Psoas muscle (tissue), 7 donors: ENCODE measurements at regions not wholly inside any gene's neighbourhood (a gene's known extent, or its start where the extent isn't known, plus 50 kb on each side); places are given as distances from the start of the nearest gene placed in this dataset.

Source experiments
- ATAC-seq, 4 donors: fragments of 200-7000 bp; cut with Tn5 transposase; one replicate each; pipeline ENCODE4 v1.9.1; 2020; ENCODE audit warnings: moderate library complexity in 3 of 4, mild to moderate bottlenecking in 2 of 4
- DNase-seq, 2 donors: peaks; one replicate each; pipeline ENCODE4 v3.0.0-alpha.2; 2020
- H3K27ac ChIP-seq: fragments of 200-600 bp; one replicate; pipeline ENCODE4 v1.8.0; 2022
- H3K27me3 ChIP-seq, 3 donors: fragments of 200-600 bp in 1 of 3; one replicate each; pipeline versions ENCODE4 v1.6.1 to v1.8.0; 2013 to 2022; ENCODE audit warnings: low read length in 2 of 3, mild to moderate bottlenecking in 2 of 3, moderate library complexity in 1 of 3; ENCODE audit not compliant: insufficient read depth in 3 of 3
- H3K36me3 ChIP-seq, 2 donors: fragments of 200-600 bp in 1 of 2; one replicate each; pipeline versions ENCODE4 v1.6.1 to v1.8.0; 2013 to 2022; ENCODE audit warnings: low read depth in 1 of 2, mild to moderate bottlenecking in 1 of 2, moderate library complexity in 1 of 2; ENCODE audit not compliant: insufficient read depth in 1 of 2
- H3K4me1 ChIP-seq: fragments of 200-600 bp; one replicate; pipeline ENCODE4 v1.8.0; 2022
- H3K4me3 ChIP-seq: fragments of 200-600 bp; one replicate; pipeline ENCODE4 v1.8.0; 2022; ENCODE audit warnings: mild to moderate bottlenecking
- H3K9me3 ChIP-seq: fragments of 200-600 bp; one replicate; pipeline ENCODE4 v1.8.0; 2022
- WGBS, 3 donors: extraction: QIAGEN DNeasy Blood & Tissue Kit; methylation state at CpG; one replicate each; pipeline versions ENCODE4 v1.1.6 to v1.1.7; 2013; 5-methylcytosine and 5-hydroxymethylcytosine counted together
- intact Hi-C, 2 donors: fragments of 100-400 bp; cut with DNase I; formaldehyde crosslinking; loops; one replicate each; pipeline versions ENCODE4 v1.11.0 to v1.14.2; 2022
- TF ChIP-seq, protein P1 (sequence below): fragments of 200-600 bp; IDR thresholded peaks from one replicate; pipeline ENCODE4 v1.8.0; 2022; ENCODE audit warnings: antibody characterized with exemption
- donor health status: healthy with polysubstance abuse.
- donor health status: DM: no; HTN: no; CAD: no; lungs with moderate emphysema.
- donor health status: Bipolar disorder and iron deficiency.
- donor health status: healthy.
- donor health status: DM: yes; HTN: yes; CAD: no.
- donor health status: DM: no; HTN: no; CAD: no.
- donor health status: DM: yes; HTN: yes; CAD: no.

GRCh38 chr4:119690871-119691270, 62.3 kb upstream of the PDE5A start:
- Histone ChIP-seq H3K27ac (no peak overlapping the region), H3K27me3 (no peaks in the 10 kb centered on the region), H3K4me1 (no peaks in the 10 kb centered on the region), H3K4me3 (no peak overlapping the region), H3K9me3 (peaks cover 5% of the 10 kb centered on the region), H3K36me3 (no peaks in the 10 kb centered on the region)
- TF ChIP-seq, protein P1, sequence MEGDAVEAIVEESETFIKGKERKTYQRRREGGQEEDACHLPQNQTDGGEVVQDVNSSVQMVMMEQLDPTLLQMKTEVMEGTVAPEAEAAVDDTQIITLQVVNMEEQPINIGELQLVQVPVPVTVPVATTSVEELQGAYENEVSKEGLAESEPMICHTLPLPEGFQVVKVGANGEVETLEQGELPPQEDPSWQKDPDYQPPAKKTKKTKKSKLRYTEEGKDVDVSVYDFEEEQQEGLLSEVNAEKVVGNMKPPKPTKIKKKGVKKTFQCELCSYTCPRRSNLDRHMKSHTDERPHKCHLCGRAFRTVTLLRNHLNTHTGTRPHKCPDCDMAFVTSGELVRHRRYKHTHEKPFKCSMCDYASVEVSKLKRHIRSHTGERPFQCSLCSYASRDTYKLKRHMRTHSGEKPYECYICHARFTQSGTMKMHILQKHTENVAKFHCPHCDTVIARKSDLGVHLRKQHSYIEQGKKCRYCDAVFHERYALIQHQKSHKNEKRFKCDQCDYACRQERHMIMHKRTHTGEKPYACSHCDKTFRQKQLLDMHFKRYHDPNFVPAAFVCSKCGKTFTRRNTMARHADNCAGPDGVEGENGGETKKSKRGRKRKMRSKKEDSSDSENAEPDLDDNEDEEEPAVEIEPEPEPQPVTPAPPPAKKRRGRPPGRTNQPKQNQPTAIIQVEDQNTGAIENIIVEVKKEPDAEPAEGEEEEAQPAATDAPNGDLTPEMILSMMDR: no peak
- no peak for ATAC-seq
- DNase-seq: no peak
- 85 to 86% (median 86%) methylated on average over 1 of the region's 1 CpG for WGBS, 3 donors
- intact Hi-C loops: loop anchor here (5.0 to 10.0 kb wide), 2 partner anchors 94 to 361 kb away; no protein-coding TSS in a partner anchor

GRCh38 chr4:119688446-119688845, 59.8 kb upstream of the PDE5A start:
- H3K27ac ChIP-seq: no peak overlapping the region
- H3K36me3 ChIP-seq: no peaks in the 10 kb centered on the region
- no peak overlapping the region for H3K4me3 ChIP-seq
- intact Hi-C loops: no loop called here
- TF ChIP-seq, protein P1: no peak
- 65 to 88% (median 72%) methylated on average over 1 of the region's 1 CpG for WGBS, 3 donors
- peaks cover 5% of the 10 kb centered on the region for H3K9me3 ChIP-seq
- H3K27me3 ChIP-seq: no peaks in the 10 kb centered on the region
- H3K4me1 ChIP-seq: no peaks in the 10 kb centered on the region
- DNase-seq (no peak), ATAC-seq (no peak)

- DNase-seq: no peak
- Histone ChIP-seq H3K4me1 (no peaks in the 10 kb centered on the region), H3K36me3 (no peaks in the 10 kb centered on the region), H3K27me3 (no peaks in the 10 kb centered on the region), H3K4me3 (no peak overlapping the region), H3K27ac (no peak overlapping the region), H3K9me3 (no peaks in the 10 kb centered on the region)
- 80 to 81% (median 80%) methylated on average over 4 of the region's 4 CpGs for WGBS, 3 donors
- intact Hi-C loops: no loop called here
- no peak for ATAC-seq
- TF ChIP-seq, protein P1: no peak
These were observed 55.9 kb upstream of the PDE5A start for GRCh38 chr4:119684463-119684862.

DNA sequence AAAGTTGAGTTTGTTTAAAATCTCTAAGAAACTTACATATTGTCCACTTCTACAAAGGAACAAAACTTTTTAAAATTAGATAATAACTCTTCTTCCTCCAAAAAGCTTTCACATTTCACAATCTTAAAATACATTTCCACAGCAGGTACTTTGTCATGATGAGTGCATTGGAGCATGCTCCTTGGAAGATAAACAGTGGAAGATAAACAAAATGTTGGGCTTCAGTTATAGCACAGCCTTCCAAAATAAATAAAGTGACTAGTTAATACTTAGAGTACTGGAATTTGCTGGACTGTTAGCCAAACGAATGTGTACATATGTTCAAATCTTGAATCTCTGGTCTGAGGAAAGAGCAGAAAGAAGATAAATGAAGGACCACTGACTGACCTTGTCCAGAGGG, 54.9 kb upstream of the PDE5A start:
- TF ChIP-seq, protein P1: no peak
- H3K36me3 ChIP-seq: no peaks in the 10 kb centered on the region
- no peaks in the 10 kb centered on the region for H3K4me1 ChIP-seq
- no peak for ATAC-seq
- H3K27me3 ChIP-seq: no peaks in the 10 kb centered on the region
- DNase-seq: no peak
- H3K9me3 ChIP-seq: no peaks in the 10 kb centered on the region
- WGBS, 3 donors: 47 to 55% (median 55%) methylated on average over 1 of the region's 1 CpG
- H3K27ac ChIP-seq: no peak overlapping the region
- intact Hi-C loops: no loop called here
- H3K4me3 ChIP-seq: no peak overlapping the region

GRCh38 chr4:119682099-119682498, 53.5 kb upstream of the PDE5A start:
- DNase-seq (no peak), ATAC-seq (no peak)
- no peaks in the 10 kb centered on the region for H3K27me3 ChIP-seq
- TF ChIP-seq, protein P1: no peak
- no peak overlapping the region for H3K27ac ChIP-seq
- no peaks in the 10 kb centered on the region for H3K36me3 ChIP-seq
- no peaks in the 10 kb centered on the region for H3K9me3 ChIP-seq
- WGBS, 3 donors: 73 to 84% (median 78%) methylated on average over 2 of the region's 2 CpGs
- intact Hi-C loops: no loop called here
- no peaks in the 10 kb centered on the region for H3K4me1 ChIP-seq
- no peak overlapping the region for H3K4me3 ChIP-seq
